LNCaP clone FGC (cell line): ENCODE measurements at regions not wholly inside any gene's neighbourhood (a gene's known extent, or its start where the extent isn't known, plus 50 kb on each side); places are given as distances from the start of the nearest gene placed in this dataset.

Experiments used
- DNase-seq: peaks from one replicate; pipeline ENCODE4 v3.0.0-alpha.2; 2011; ENCODE audit warnings: low read depth
- H3K4me3 ChIP-seq: 2 replicates; pipeline ENCODE4 v1.5.1; 2011; ENCODE audit warnings: mild to moderate bottlenecking, low read depth, low read length, control low read depth
- TF ChIP-seq, protein P1 (sequence below): IDR thresholded peaks from 2 replicates; pipeline ENCODE4 v1.5.1; 2012; ENCODE audit warnings: mild to moderate bottlenecking; ENCODE audit not compliant: control insufficient read depth, insufficient read depth; ENCODE audit errors: extremely low read depth

DNA sequence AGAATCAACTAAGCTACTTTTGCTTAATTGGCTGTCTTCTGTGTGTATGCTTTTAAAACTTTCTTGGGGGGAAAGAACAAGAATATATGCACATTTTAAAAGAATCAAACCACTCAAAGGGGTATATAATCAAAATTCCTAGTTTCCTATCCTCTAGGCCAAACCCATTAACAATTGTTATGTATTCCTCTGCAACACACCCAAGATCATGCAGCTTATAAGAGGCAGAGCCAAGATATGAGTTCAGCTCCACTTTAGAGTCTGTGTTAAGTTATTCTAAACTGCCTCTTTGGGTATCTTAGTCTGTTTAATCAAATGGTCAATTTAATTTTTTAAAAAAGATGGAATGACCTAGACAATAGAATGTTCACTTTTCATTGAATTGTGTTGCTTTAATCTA lies 326.1 kb upstream of the IL12A start:
- H3K4me3 ChIP-seq, result no peak overlapping the region
- DNase-seq, result no peak
- TF ChIP-seq, protein P1, sequence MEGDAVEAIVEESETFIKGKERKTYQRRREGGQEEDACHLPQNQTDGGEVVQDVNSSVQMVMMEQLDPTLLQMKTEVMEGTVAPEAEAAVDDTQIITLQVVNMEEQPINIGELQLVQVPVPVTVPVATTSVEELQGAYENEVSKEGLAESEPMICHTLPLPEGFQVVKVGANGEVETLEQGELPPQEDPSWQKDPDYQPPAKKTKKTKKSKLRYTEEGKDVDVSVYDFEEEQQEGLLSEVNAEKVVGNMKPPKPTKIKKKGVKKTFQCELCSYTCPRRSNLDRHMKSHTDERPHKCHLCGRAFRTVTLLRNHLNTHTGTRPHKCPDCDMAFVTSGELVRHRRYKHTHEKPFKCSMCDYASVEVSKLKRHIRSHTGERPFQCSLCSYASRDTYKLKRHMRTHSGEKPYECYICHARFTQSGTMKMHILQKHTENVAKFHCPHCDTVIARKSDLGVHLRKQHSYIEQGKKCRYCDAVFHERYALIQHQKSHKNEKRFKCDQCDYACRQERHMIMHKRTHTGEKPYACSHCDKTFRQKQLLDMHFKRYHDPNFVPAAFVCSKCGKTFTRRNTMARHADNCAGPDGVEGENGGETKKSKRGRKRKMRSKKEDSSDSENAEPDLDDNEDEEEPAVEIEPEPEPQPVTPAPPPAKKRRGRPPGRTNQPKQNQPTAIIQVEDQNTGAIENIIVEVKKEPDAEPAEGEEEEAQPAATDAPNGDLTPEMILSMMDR, result no peak

DNA sequence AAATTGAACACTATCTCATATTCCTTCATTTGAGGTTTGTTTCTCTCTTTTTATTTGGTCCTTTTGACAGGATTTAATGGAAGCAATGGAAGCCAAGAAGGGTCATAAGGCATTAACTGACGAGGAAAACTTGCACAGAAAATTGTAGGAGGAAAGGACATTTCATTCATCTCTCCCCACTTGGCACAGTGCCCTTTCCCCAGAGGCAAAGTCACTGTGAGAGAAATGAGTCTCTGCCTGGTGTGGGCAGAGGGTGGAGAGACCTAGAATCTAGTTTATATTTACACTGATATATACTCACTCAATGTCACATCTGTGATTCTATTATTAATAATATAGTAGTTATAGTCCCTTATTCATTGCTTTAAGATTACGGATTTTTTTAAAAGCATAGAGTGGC lies 324.6 kb upstream of the IL12A start:
- no peak for DNase-seq

DNA sequence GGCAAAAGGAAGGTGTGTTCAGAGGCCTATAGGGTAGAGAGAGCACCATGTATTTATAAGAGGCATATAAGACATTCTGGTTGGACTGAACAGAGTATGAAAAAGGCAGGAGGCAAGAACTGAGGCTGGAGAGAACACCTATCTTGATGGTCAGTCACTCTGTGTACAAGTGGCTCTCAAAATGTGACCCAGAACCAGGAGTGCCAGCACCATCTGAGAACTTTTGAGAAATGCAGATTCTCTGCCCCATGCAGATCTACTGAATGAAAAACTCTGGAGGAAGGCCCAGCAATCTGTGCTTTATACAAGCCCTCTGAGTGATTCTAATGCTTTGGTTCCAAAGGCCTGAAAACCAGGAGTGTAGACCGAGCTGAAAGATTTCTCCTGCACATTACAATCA lies 324.0 kb upstream of the IL12A start:
- TF ChIP-seq, protein P1, result no peak
- no peak overlapping the region for H3K4me3 ChIP-seq
- DNase-seq, result no peak

More for the DNA sequence above, 324.6 kb upstream of the IL12A start:
- TF ChIP-seq, protein P1, result no peak
- H3K4me3 ChIP-seq, result no peak overlapping the region

DNA sequence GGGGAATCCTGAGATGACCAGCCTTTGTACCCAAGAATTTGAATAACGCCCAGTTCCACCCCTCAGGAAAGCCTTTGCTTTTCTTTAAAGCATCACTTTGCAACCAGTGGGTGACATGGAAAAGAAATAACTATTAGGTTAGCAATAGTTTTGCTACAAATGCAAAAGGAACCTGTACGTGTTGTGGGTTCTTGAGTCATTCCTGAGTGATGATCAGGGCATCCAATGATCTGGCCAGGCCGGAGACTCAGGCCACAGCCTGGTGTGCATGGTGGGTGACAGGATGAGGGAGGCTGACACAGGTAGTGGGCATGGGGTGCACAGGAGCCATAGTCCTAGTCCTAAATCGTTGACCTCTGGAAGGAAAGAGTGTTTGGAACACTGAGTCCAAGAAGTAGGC lies 321.4 kb upstream of the IL12A start:
- TF ChIP-seq, protein P1, result no peak
- H3K4me3 ChIP-seq, result no peak overlapping the region
- DNase-seq, result no peak

DNA sequence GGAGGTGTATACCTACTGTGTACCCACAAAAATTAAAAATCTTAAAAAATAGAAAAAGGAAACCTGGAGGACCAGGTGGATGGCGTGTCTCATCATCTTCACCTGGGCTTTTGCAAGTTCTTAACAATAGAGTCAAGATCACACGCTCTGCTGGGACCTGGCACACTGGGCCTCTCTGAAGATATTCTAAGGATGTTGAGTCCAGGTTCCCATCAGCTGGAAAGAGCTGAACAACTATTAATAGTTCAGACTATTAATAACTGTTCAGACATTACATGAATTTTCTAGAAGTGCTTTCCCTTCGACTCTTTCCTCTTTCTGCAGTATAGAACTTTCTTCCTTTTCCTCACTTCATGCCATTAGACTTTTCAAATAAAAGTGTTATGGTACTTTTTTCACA lies 320.2 kb upstream of the IL12A start:
- H3K4me3 ChIP-seq, result no peak overlapping the region
- DNase-seq, result no peak
- TF ChIP-seq, protein P1, result no peak

DNA sequence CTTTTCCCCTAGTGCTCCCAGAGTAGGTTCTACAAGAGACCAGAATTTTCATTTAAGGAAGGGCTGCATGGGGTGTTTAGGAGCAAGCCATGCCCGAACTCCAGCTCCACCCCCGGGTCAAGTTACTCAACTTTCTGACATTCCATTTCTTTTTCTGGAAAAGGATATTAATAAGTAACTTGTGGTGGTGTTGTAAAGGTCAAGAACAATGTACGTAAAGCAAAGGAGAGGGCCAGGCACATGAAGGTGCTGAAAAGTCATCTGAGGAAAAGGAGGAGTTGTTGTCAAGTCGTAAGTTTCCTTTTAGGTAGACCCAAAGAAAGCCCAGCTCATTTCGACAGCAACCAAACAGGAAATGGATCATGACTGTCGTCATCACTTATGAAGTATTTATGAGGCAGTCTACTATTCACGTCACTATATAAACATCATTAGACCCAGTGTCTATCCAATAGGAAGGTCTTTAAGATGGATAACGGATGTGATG lies 319.6 kb upstream of the IL12A start:
- H3K4me3 ChIP-seq, result no peak overlapping the region
- no peak for DNase-seq
- TF ChIP-seq, protein P1, result no peak

DNA sequence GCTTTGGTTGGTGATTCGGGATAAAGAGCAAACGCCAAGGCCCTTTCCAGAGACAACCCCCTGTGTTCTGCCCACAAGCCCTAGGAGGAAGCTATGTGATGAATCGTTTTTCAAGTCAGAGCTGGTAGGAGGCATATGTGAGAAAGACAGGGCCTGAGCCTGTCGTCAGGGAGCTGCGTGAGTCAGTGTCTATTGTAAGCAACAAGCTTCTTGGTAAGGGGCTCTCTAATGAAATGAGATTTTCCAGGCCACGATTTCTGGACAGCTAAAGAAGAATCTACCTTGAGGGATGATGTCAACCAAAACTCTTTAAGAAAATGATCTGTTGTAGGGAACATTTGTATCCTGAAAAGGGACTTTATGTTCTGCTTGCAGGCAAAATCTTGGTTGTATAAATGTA lies 318.9 kb upstream of the IL12A start:
- no peak overlapping the region for H3K4me3 ChIP-seq
- TF ChIP-seq, protein P1, result no peak
- DNase-seq, result no peak
